ENCODE measurements at regions not wholly inside any gene's neighbourhood (a gene's known extent, or its start where the extent isn't known, plus 50 kb on each side); places are given as distances from the start of the nearest gene placed in this dataset.

DNA sequence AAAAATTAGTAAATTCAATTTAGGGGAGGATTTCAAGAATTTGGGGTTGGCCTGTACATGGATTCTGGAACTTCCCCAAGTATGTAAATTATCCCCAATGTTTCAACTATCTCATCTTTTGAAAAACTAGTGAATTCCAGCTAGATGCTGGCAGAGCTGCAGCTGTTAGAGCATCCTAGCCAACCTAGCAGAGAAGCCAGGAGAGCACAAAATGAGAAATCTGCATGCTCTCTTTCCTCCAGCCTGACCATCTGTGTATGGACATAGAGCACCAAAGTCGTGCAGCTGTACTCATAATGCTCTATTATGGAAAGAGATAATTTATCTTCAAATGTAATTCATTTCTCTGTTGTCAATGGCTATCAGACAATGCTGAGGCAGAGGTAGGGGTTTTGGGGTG, 1217.7 kb downstream of the PCDH19 start:
- no CpG with 5 or more reads among the region's 1 CpG for WGBS (ENCODE audit: insufficient coverage)
- no peaks in the 10 kb centered on the region for H3K4me1 ChIP-seq (ENCODE audit: control insufficient read depth in 1 of 2, insufficient read depth in 2 of 2, low read length in 2 of 2)
- H3K27me3 Mint-ChIP-seq (ENCODE audit: low read depth in 3 of 3), result no peaks in the 10 kb centered on the region
- no peaks in the 10 kb centered on the region for H4K20me1 ChIP-seq (ENCODE audit: insufficient read depth, low read length)
- H3K27ac ChIP-seq (ENCODE audit: low read depth in 1 of 2, low read length in 2 of 2), result no peak overlapping the region
- H3K36me3 ChIP-seq (replicated peaks in 1 of 2; ENCODE audit: control insufficient read depth in 1 of 2, insufficient read depth in 2 of 2, low read length in 2 of 2), result no peaks in the 10 kb centered on the region
- intact Hi-C loops (cut with micrococcal nuclease), result no loop called here
- no peaks in the 10 kb centered on the region for H3K79me2 ChIP-seq (ENCODE audit: insufficient read depth, low read length)
- peaks cover 0 to 4% (median 0%) of the 10 kb centered on the region in 7 donors for H3K9me3 Mint-ChIP-seq
- no peaks in the 10 kb centered on the region for H3K27me3 ChIP-seq (ENCODE audit: control insufficient read depth in 2 of 2, insufficient read depth in 2 of 2, low read length in 2 of 2)
- H3K9me3 ChIP-seq (replicated peaks in 1 of 2; ENCODE audit: control insufficient read depth in 1 of 2, insufficient read depth in 1 of 2, low read length in 2 of 2), result no peaks in the 10 kb centered on the region
- H3K4me2 ChIP-seq (replicated peaks; ENCODE audit: extremely low read depth, low read length, poor library complexity, severe bottlenecking), result no peak overlapping the region
- no peak overlapping the region for H2AFZ ChIP-seq (ENCODE audit: insufficient read depth, low read depth, low read length, poor library complexity, severe bottlenecking)
- no peaks in the 10 kb centered on the region for H3K36me3 Mint-ChIP-seq
- H3K9ac ChIP-seq (ENCODE audit: insufficient read depth, low read length, poor library complexity, severe bottlenecking), result no peak overlapping the region
- no peak overlapping the region for H3K4me3 Mint-ChIP-seq
- no peak overlapping the region for H3K4me3 ChIP-seq (replicated peaks in 1 of 3; ENCODE audit: low read depth in 2 of 3, low read length in 3 of 3)
- no peaks in the 10 kb centered on the region for H3K4me1 Mint-ChIP-seq
- TF ChIP-seq, protein P1, sequence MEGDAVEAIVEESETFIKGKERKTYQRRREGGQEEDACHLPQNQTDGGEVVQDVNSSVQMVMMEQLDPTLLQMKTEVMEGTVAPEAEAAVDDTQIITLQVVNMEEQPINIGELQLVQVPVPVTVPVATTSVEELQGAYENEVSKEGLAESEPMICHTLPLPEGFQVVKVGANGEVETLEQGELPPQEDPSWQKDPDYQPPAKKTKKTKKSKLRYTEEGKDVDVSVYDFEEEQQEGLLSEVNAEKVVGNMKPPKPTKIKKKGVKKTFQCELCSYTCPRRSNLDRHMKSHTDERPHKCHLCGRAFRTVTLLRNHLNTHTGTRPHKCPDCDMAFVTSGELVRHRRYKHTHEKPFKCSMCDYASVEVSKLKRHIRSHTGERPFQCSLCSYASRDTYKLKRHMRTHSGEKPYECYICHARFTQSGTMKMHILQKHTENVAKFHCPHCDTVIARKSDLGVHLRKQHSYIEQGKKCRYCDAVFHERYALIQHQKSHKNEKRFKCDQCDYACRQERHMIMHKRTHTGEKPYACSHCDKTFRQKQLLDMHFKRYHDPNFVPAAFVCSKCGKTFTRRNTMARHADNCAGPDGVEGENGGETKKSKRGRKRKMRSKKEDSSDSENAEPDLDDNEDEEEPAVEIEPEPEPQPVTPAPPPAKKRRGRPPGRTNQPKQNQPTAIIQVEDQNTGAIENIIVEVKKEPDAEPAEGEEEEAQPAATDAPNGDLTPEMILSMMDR (IDR thresholded peaks at IDR 0.05), result no peak
- no peak for DNase-seq
- no peak overlapping the region for H3K27ac Mint-ChIP-seq

DNA sequence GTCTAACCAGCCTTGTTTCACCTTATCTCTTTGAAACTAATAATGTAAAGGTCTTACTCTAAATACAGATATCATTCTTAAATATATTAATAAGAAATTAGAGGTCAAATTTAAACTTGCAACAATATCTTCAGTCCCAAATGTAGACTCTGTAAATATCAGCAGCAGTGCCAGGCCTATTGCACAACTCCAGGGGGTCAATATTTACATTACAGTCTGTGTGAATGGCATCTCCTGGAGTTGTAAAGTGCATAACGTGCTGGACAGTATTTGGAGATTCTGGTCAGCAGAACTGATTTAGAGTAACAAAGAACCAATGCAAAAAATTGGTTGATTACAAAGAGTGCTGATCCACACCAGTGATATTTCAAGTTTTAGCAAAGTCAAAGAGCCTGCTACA, 1225.9 kb downstream of the PCDH19 start:
- no peak overlapping the region for H3K4me2 ChIP-seq (replicated peaks; ENCODE audit: extremely low read depth, low read length, poor library complexity, severe bottlenecking)
- Mint-ChIP-seq H3K27ac (no peak overlapping the region), H3K9me3 (peaks cover 0 to 4% (median 0%) of the 10 kb centered on the region in 7 donors), H3K36me3 (no peaks in the 10 kb centered on the region), H3K4me1 (no peaks in the 10 kb centered on the region), H3K27me3 (ENCODE audit: low read depth in 3 of 3) (no peaks in the 10 kb centered on the region), H3K4me3 (no peak overlapping the region)
- H3K4me3 ChIP-seq (replicated peaks in 1 of 3; ENCODE audit: low read depth in 2 of 3, low read length in 3 of 3), result no peak overlapping the region
- TF ChIP-seq, protein P1 (IDR thresholded peaks at IDR 0.05), result no peak
- H4K20me1 ChIP-seq (ENCODE audit: insufficient read depth, low read length), result no peaks in the 10 kb centered on the region
- H3K27ac ChIP-seq (ENCODE audit: low read depth in 1 of 2, low read length in 2 of 2), result no peak overlapping the region
- no peaks in the 10 kb centered on the region for H3K4me1 ChIP-seq (ENCODE audit: control insufficient read depth in 1 of 2, insufficient read depth in 2 of 2, low read length in 2 of 2)
- WGBS (ENCODE audit: insufficient coverage), result 20% methylated on average over 1 of the region's 1 CpG
- H3K79me2 ChIP-seq (ENCODE audit: insufficient read depth, low read length), result no peaks in the 10 kb centered on the region
- intact Hi-C loops (cut with micrococcal nuclease), result no loop called here
- no peaks in the 10 kb centered on the region for H3K27me3 ChIP-seq (ENCODE audit: control insufficient read depth in 2 of 2, insufficient read depth in 2 of 2, low read length in 2 of 2)
- no peak for DNase-seq
- H3K36me3 ChIP-seq (replicated peaks in 1 of 2; ENCODE audit: control insufficient read depth in 1 of 2, insufficient read depth in 2 of 2, low read length in 2 of 2), result no peaks in the 10 kb centered on the region
- no peaks in the 10 kb centered on the region for H3K9me3 ChIP-seq (replicated peaks in 1 of 2; ENCODE audit: control insufficient read depth in 1 of 2, insufficient read depth in 1 of 2, low read length in 2 of 2)
- H3K9ac ChIP-seq (ENCODE audit: insufficient read depth, low read length, poor library complexity, severe bottlenecking), result no peak overlapping the region
- no peak overlapping the region for H2AFZ ChIP-seq (ENCODE audit: insufficient read depth, low read depth, low read length, poor library complexity, severe bottlenecking)
